ENCODE measurements at regions not wholly inside any gene's neighbourhood (a gene's known extent, or its start where the extent isn't known, plus 50 kb on each side); places are given as distances from the start of the nearest gene placed in this dataset.
"Not testable (repeated sequence)": the region's sequence is repeated elsewhere in the genome, so short reads cannot be mapped to it uniquely, and the experiment has no call there.

GRCh38 chr4:114034189-114034588, 54.7 kb upstream of the ARSJ start:
- DNase-seq (ENCODE audit: low spot score) = no peak

- no peak for DNase-seq (ENCODE audit: low spot score)
Observed at GRCh38 chr4:114036426-114036825, 57.0 kb upstream of the ARSJ start.

GRCh38 chr4:114036864-114037263, 57.4 kb upstream of the ARSJ start:
- no peak for DNase-seq (ENCODE audit: low spot score)

GRCh38 chr4:114037988-114038387, 58.5 kb upstream of the ARSJ start:
- no peak for DNase-seq (ENCODE audit: low spot score)

GRCh38 chr4:114038762-114039387, 59.4 kb upstream of the ARSJ start:
- no peak for DNase-seq (ENCODE audit: low spot score)

- no peak for DNase-seq (ENCODE audit: low spot score)
Observed at GRCh38 chr4:114040319-114041116, 61.1 kb upstream of the ARSJ start.

GRCh38 chr4:114041117-114041475, 61.6 kb upstream of the ARSJ start:
- no peak for DNase-seq (ENCODE audit: low spot score)

GRCh38 chr4:114043116-114043515, 63.7 kb upstream of the ARSJ start:
- no peak for DNase-seq (ENCODE audit: low spot score)

GRCh38 chr4:114044351-114044750, 64.9 kb upstream of the ARSJ start:
- DNase-seq (ENCODE audit: low spot score) = not testable (repeated sequence)

GRCh38 chr4:114046331-114046730, 66.9 kb upstream of the ARSJ start:
- no peak for DNase-seq (ENCODE audit: low spot score)

GRCh38 chr4:114048154-114048553, 68.7 kb upstream of the ARSJ start:
- not testable (repeated sequence) for DNase-seq (ENCODE audit: low spot score)

GRCh38 chr4:114052227-114052626, 72.8 kb upstream of the ARSJ start:
- no peak for DNase-seq (ENCODE audit: low spot score)

GRCh38 chr4:114056599-114056998, 77.2 kb upstream of the ARSJ start:
- DNase-seq (ENCODE audit: low spot score) = no peak

GRCh38 chr4:114057746-114058145, 78.3 kb upstream of the ARSJ start:
- DNase-seq (ENCODE audit: low spot score) = no peak

GRCh38 chr4:114062499-114062898, 83.1 kb upstream of the ARSJ start:
- DNase-seq (ENCODE audit: low spot score) = no peak

GRCh38 chr4:114072781-114073180, 93.3 kb upstream of the ARSJ start:
- no peak for DNase-seq (ENCODE audit: low spot score)

GRCh38 chr4:114076899-114077570, 97.6 kb upstream of the ARSJ start:
- no peak for DNase-seq (ENCODE audit: low spot score)

- DNase-seq (ENCODE audit: low spot score) = no peak
Observed at GRCh38 chr4:114077610-114078009, 98.2 kb upstream of the ARSJ start.

GRCh38 chr4:114078636-114079035, 99.2 kb upstream of the ARSJ start:
- DNase-seq (ENCODE audit: low spot score) = no peak

GRCh38 chr4:114081783-114082182, 102.3 kb upstream of the ARSJ start:
- no peak for DNase-seq (ENCODE audit: low spot score)

GRCh38 chr4:114082348-114082747, 102.9 kb upstream of the ARSJ start:
- DNase-seq (ENCODE audit: low spot score) = no peak

- DNase-seq (ENCODE audit: low spot score) = no peak
Observed at GRCh38 chr4:114085611-114086345, 106.3 kb upstream of the ARSJ start.

Measured in D341Med (cell line).